Common myeloid progenitor, CD34-positive (primary cell): ENCODE measurements at regions not wholly inside any gene's neighbourhood (a gene's known extent, or its start where the extent isn't known, plus 50 kb on each side); places are given as distances from the start of the nearest gene placed in this dataset.

ENCODE experiments used
- CTCF ChIA-PET: fragments of 350-600 bp; sonication (Branson Sonifier 250); formaldehyde crosslinking; loops from one replicate; lab custom pipeline; 2021; ENCODE audit warnings: antibody characterized with exemption; lab: Charles Lee
- POLR2A ChIA-PET: fragments of 350-600 bp; sonication (Branson Sonifier 250); formaldehyde crosslinking; loops from one replicate; lab custom pipeline; 2021; ENCODE audit warnings: antibody characterized with exemption; lab: Charles Lee
- DNase-seq, 3 donors: peaks; one replicate each; pipeline versions ENCODE4 v3.0.0 to v3.0.0-alpha.2; 2013
- H3K27ac ChIP-seq, 2 experiments: 1 replicate in 1 of 2; 2 replicates in 1 of 2; pipeline ENCODE4 v1.7.0; 2013; ENCODE audit warnings: inconsistent platforms in 2 of 2, low read length in 2 of 2, mild to moderate bottlenecking in 2 of 2, low read depth in 1 of 2, moderate library complexity in 1 of 2; ENCODE audit not compliant: severe bottlenecking in 2 of 2, insufficient read depth in 1 of 2, poor library complexity in 1 of 2
- H3K27me3 ChIP-seq, 5 experiments: replicated peaks in 2 of 5; 1 replicate in 3 of 5; 2 replicates in 2 of 5; pipeline versions ENCODE4 v1.6.1 to v1.7.0; 2013; ENCODE audit warnings: low read length in 4 of 5, mild to moderate bottlenecking in 2 of 5, moderate library complexity in 2 of 5, inconsistent platforms in 1 of 5; ENCODE audit not compliant: insufficient read depth in 5 of 5, control insufficient read depth in 4 of 5
- H3K36me3 ChIP-seq, 4 experiments: 1 replicate in 2 of 4; 2 replicates in 2 of 4; pipeline versions ENCODE4 v1.6.1 to v1.7.0; 2013; ENCODE audit warnings: low read length in 3 of 4, control low read depth in 1 of 4, mild to moderate bottlenecking in 1 of 4; ENCODE audit not compliant: control insufficient read depth in 4 of 4, insufficient read depth in 4 of 4
- H3K4me1 ChIP-seq, 4 experiments: 1 replicate in 3 of 4; 2 replicates in 1 of 4; pipeline versions ENCODE4 v1.6.1 to v1.7.1; 2013; ENCODE audit warnings: low read length in 3 of 4, mild to moderate bottlenecking in 3 of 4, control low read depth in 1 of 4, inconsistent platforms in 1 of 4, moderate library complexity in 1 of 4; ENCODE audit not compliant: control insufficient read depth in 4 of 4, insufficient read depth in 4 of 4; ENCODE audit errors: control extremely low read depth in 1 of 4
- H3K4me3 ChIP-seq, 7 experiments: 1 replicate in 4 of 7; 2 replicates in 3 of 7; pipeline versions ENCODE4 v1.5.1 to v1.7.0; 2013; ENCODE audit warnings: mild to moderate bottlenecking in 7 of 7, low read length in 6 of 7, moderate library complexity in 6 of 7, inconsistent platforms in 2 of 7, low read depth in 2 of 7, control low read depth in 1 of 7; ENCODE audit not compliant: insufficient read depth in 4 of 7, control insufficient read depth in 1 of 7; ENCODE audit errors: extremely low read depth in 1 of 7
- H3K9me3 ChIP-seq, 5 experiments: 1 replicate in 4 of 5; 2 replicates in 1 of 5; pipeline versions ENCODE4 v1.6.1 to v1.7.1; 2013; ENCODE audit warnings: low read length in 4 of 5, mild to moderate bottlenecking in 2 of 5, inconsistent platforms in 1 of 5, low read depth in 1 of 5, moderate library complexity in 1 of 5; ENCODE audit not compliant: control insufficient read depth in 4 of 5, insufficient read depth in 2 of 5; ENCODE audit errors: control extremely low read depth in 1 of 5
- WGBS: methylation state at CpG from one replicate; pipeline ENCODE4 v1.1.5; 2013; ENCODE audit not compliant: insufficient coverage; 5-methylcytosine and 5-hydroxymethylcytosine counted together

GRCh38 chr2:8529706-8530277 is 152.1 kb upstream of the ID2 start:
- no peaks in the 10 kb centered on the region for H3K27me3 ChIP-seq
- no peak for DNase-seq
- H3K4me1 ChIP-seq, result peaks cover 0 to 45% (median 29%) of the 10 kb centered on the region in 4 experiments
- CTCF ChIA-PET, result interaction anchor here (2.6 kb wide), 1 partner anchor 15 kb away, joined by 10 read pairs; no protein-coding TSS in a partner anchor
- POLR2A ChIA-PET, result interaction anchor here (0.8 kb wide), 1 partner anchor 15 kb away, joined by 8 read pairs; no protein-coding TSS in a partner anchor
- H3K36me3 ChIP-seq, result no peaks in the 10 kb centered on the region
- no peak overlapping the region for H3K4me3 ChIP-seq
- H3K27ac ChIP-seq, result no peak overlapping the region
- 96% methylated on average over 6 of the region's 6 CpGs for WGBS
- peaks cover 0 to 18% (median 2%) of the 10 kb centered on the region in 5 experiments for H3K9me3 ChIP-seq

DNA sequence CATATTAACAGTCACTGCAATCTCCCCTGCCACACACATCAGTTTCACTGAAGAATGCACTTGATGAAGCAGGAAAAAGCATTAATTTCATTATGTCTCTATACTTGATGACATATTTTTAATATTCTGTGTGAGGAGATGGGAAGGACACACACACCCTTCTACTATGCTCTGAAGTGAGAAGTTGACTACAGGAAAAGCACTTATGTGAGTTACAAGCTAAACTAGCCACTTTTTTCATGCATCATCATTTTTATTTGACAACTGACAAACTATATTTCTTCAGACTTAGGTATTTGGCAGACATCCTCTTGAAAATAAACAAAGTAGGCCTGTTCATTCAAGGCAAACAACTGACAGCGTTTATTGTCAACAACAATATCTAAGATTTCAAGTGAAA is 150.4 kb upstream of the ID2 start:
- Histone ChIP-seq H3K27me3 (no peaks in the 10 kb centered on the region), H3K4me1 (peaks cover 7 to 45% (median 29%) of the 10 kb centered on the region in 4 experiments), H3K4me3 (no peak overlapping the region), H3K9me3 (peaks cover 0 to 18% (median 2%) of the 10 kb centered on the region in 5 experiments), H3K27ac (no peak overlapping the region), H3K36me3 (no peaks in the 10 kb centered on the region)
- POLR2A ChIA-PET, result no interaction called here
- DNase-seq, result no peak
- WGBS, result 100% methylated on average over 1 of the region's 1 CpG
- CTCF ChIA-PET, result interaction anchor here (1.2 to 4.5 kb wide), 4 partner anchors 9 to 151 kb away, joined by 3 to 24 read pairs (median 12); partner anchors contain the start of gene ID2

DNA sequence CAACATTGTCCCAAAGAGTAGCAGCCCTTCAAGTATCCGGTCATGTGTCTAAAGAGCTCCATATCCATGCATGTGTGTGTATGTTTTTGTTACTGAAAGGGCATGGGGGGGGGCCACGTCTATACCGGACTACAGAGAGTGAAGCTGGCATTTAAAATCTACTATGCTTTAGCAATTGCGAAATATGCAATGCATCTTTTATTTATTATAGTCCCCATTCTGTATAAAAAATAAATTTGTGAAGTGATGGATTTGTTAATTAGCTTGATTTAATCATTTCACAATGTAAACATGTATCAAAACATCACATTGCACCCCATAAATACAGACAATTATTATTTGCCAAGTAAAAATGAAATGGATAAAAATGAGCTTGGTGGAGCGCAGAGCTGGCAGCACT is 149.4 kb upstream of the ID2 start:
- Histone ChIP-seq H3K36me3 (no peaks in the 10 kb centered on the region), H3K27ac (no peak overlapping the region), H3K4me1 (peaks cover 7 to 45% (median 34%) of the 10 kb centered on the region in 4 experiments), H3K27me3 (no peaks in the 10 kb centered on the region), H3K9me3 (peaks cover 0 to 18% (median 2%) of the 10 kb centered on the region in 5 experiments), H3K4me3 (no peak overlapping the region)
- ChIA-PET CTCF (interaction anchor here (1.3 to 4.5 kb wide), 4 partner anchors 10 to 150 kb away, joined by 4 to 24 read pairs (median 12); partner anchors contain the start of gene ID2), POLR2A (no interaction called here)
- WGBS, result 100% methylated on average over 1 of the region's 5 CpGs
- no peak for DNase-seq

GRCh38 chr2:8533923-8534322 is 147.9 kb upstream of the ID2 start:
- H3K27me3 ChIP-seq, result no peaks in the 10 kb centered on the region
- CTCF ChIA-PET, result interaction anchor here (0.7 to 4.5 kb wide), 8 partner anchors 8 to 1105 kb away, joined by 3 to 24 read pairs (median 5); no protein-coding TSS in a partner anchor
- no peak overlapping the region for H3K27ac ChIP-seq
- H3K36me3 ChIP-seq, result no peaks in the 10 kb centered on the region
- H3K9me3 ChIP-seq, result peaks cover 0 to 18% (median 2%) of the 10 kb centered on the region in 5 experiments
- no peak overlapping the region for H3K4me3 ChIP-seq
- peaks cover 7 to 55% (median 49%) of the 10 kb centered on the region in 4 experiments for H3K4me1 ChIP-seq
- 97% methylated on average over 7 of the region's 8 CpGs for WGBS
- DNase-seq, result no peak
- POLR2A ChIA-PET, result interaction anchor here (1.2 to 2.3 kb wide), 3 partner anchors 8 to 139 kb away, joined by 3 to 11 read pairs (median 4); no protein-coding TSS in a partner anchor

GRCh38 chr2:8534386-8534728 is 147.5 kb upstream of the ID2 start:
- no peak overlapping the region for H3K27ac ChIP-seq
- ChIA-PET POLR2A (interaction anchor here (1.2 to 2.3 kb wide), 3 partner anchors 9 to 140 kb away, joined by 3 to 11 read pairs (median 4); no protein-coding TSS in a partner anchor), CTCF (interaction anchor here (1.1 to 4.5 kb wide), 7 partner anchors 9 to 1106 kb away, joined by 3 to 24 read pairs (median 7); no protein-coding TSS in a partner anchor)
- H3K4me3 ChIP-seq, result no peak overlapping the region
- H3K9me3 ChIP-seq, result peaks cover 0 to 18% (median 2%) of the 10 kb centered on the region in 5 experiments
- H3K4me1 ChIP-seq, result peaks cover 7 to 56% (median 53%) of the 10 kb centered on the region in 4 experiments
- H3K27me3 ChIP-seq, result no peaks in the 10 kb centered on the region
- H3K36me3 ChIP-seq, result no peaks in the 10 kb centered on the region
- peak in 1 of 3 donors; percentile 39 for DNase-seq
- WGBS, result 64% methylated on average over 12 of the region's 12 CpGs

GRCh38 chr2:8534729-8535468 is 147.0 kb upstream of the ID2 start:
- Histone ChIP-seq H3K36me3 (no peaks in the 10 kb centered on the region), H3K27ac (no peak overlapping the region), H3K27me3 (no peaks in the 10 kb centered on the region), H3K9me3 (peaks cover 0 to 18% (median 2%) of the 10 kb centered on the region in 5 experiments), H3K4me3 (peak overlapping the region in 3 of 7 experiments; percentile 4 to 13 (median 7)), H3K4me1 (peaks cover 7 to 62% (median 58%) of the 10 kb centered on the region in 4 experiments)
- 24% methylated on average over 11 of the region's 15 CpGs for WGBS
- peak; percentile 67 to 95 (median 93) for DNase-seq
- POLR2A ChIA-PET, result interaction anchor here (0.7 to 2.3 kb wide), 4 partner anchors 9 to 140 kb away, joined by 3 to 11 read pairs (median 4); no protein-coding TSS in a partner anchor
- CTCF ChIA-PET, result interaction anchor here (1.1 to 4.5 kb wide), 7 partner anchors 9 to 1106 kb away, joined by 3 to 24 read pairs (median 7); no protein-coding TSS in a partner anchor
